Uterus (tissue), 2 donors: ENCODE measurements at regions not wholly inside any gene's neighbourhood (a gene's known extent, or its start where the extent isn't known, plus 50 kb on each side); places are given as distances from the start of the nearest gene placed in this dataset.

Source experiments
- CTCF ChIP-seq, 4 experiments: fragments of 200-600 bp in 2 of 4; fragments of 450-650 bp in 2 of 4; sonication (generic) in 2 of 4; IDR thresholded peaks; one replicate each; pipeline ENCODE4 v1.5.1; 2016 to 2019; ENCODE audit warnings: antibody characterized with exemption in 4 of 4, mild to moderate bottlenecking in 2 of 4, moderate library complexity in 1 of 4
- POLR2A ChIP-seq, 2 donors: fragments of 450-650 bp; IDR thresholded peaks; one replicate each; pipeline ENCODE4 v1.6.1; 2016; ENCODE audit warnings: antibody characterized with exemption in 2 of 2, mild to moderate bottlenecking in 1 of 2, moderate library complexity in 1 of 2

GRCh38 chr5:54626407-54626806 lies 108.8 kb downstream of the SNX18 start:
- no peak for TF ChIP-seq POLR2A (IDR thresholded peaks at IDR 0.05)
- no peak for TF ChIP-seq CTCF (IDR thresholded peaks at IDR 0.05)
